ENCODE measurements at regions not wholly inside any gene's neighbourhood (a gene's known extent, or its start where the extent isn't known, plus 50 kb on each side); places are given as distances from the start of the nearest gene placed in this dataset.

DNA sequence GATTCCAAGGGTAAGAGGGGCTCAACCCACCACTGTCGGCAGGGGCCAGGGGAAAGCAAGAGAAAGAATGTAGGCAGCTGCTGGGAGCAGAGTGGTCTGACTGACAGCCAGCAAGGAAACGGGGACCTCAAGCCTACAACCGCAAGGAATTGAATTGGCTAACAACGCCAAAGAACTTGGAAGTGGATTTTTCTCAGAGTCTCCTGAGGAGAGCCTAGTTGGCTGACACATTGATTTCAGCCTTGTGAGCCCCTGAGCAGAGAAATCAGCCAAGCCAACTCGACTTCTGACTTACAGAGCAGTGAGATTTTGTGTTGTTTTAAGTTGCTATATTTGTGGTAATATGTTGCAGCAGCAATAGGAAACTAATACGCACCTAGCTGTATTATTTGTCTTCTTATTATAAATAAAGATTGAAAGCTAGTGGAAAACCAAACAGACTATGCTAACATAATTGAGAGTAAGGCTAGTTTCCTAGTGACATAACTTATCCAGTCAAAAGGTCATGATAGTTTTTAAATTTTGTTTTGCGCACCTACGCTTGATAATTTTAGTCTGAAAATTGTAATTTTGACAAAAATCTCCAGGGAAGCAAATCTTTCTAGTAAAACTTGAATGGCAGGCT lies 145.8 kb upstream of the HCCS start:
- TF ChIP-seq POLR2A (IDR thresholded peaks at IDR 0.05) = no peak
- TF ChIP-seq, protein P1, sequence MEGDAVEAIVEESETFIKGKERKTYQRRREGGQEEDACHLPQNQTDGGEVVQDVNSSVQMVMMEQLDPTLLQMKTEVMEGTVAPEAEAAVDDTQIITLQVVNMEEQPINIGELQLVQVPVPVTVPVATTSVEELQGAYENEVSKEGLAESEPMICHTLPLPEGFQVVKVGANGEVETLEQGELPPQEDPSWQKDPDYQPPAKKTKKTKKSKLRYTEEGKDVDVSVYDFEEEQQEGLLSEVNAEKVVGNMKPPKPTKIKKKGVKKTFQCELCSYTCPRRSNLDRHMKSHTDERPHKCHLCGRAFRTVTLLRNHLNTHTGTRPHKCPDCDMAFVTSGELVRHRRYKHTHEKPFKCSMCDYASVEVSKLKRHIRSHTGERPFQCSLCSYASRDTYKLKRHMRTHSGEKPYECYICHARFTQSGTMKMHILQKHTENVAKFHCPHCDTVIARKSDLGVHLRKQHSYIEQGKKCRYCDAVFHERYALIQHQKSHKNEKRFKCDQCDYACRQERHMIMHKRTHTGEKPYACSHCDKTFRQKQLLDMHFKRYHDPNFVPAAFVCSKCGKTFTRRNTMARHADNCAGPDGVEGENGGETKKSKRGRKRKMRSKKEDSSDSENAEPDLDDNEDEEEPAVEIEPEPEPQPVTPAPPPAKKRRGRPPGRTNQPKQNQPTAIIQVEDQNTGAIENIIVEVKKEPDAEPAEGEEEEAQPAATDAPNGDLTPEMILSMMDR (IDR thresholded peaks at IDR 0.05) = no peak
- TF ChIP-seq POLR2AphosphoS5 (IDR thresholded peaks at IDR 0.05) = no peak
